Keratinocyte (primary cell): ENCODE measurements at regions not wholly inside any gene's neighbourhood (a gene's known extent, or its start where the extent isn't known, plus 50 kb on each side); places are given as distances from the start of the nearest gene placed in this dataset.

Source experiments
- DNase-seq: peaks from one replicate; pipeline ENCODE4 v3.0.0-alpha.2; 2011; ENCODE audit warnings: low read depth, missing footprints, low spot score
- FAIRE-seq: peaks from 2 replicates; lab custom pipeline; 2011; peaks lifted over from hg19 to GRCh38; lab: Jason Lieb, UNC
- H2AFZ ChIP-seq: 2 replicates; pipeline ENCODE4 v1.6.0; 2012; ENCODE audit warnings: low read length, control low read depth, inconsistent platforms; ENCODE audit not compliant: control insufficient read depth
- H3K27ac ChIP-seq: 2 replicates; pipeline ENCODE4 v1.5.1; 2011; ENCODE audit warnings: low read length; ENCODE audit not compliant: control insufficient read depth, insufficient read depth
- H3K27me3 ChIP-seq: 3 replicates; pipeline ENCODE4 v1.6.0; 2011; ENCODE audit warnings: low read length; ENCODE audit not compliant: control insufficient read depth, insufficient read depth; ENCODE audit errors: extremely low read depth
- H3K36me3 ChIP-seq, 2 experiments: 2 replicates in 1 of 2; 3 replicates in 1 of 2; pipeline ENCODE4 v1.5.1; 2011; ENCODE audit warnings: low read length in 2 of 2, mild to moderate bottlenecking in 1 of 2; ENCODE audit not compliant: control insufficient read depth in 2 of 2, insufficient read depth in 2 of 2; ENCODE audit errors: extremely low read depth in 1 of 2
- H3K4me1 ChIP-seq: 3 replicates; pipeline ENCODE4 v1.5.1; 2011; ENCODE audit warnings: low read length; ENCODE audit not compliant: control insufficient read depth, insufficient read depth; ENCODE audit errors: extremely low read depth
- H3K4me2 ChIP-seq: 3 replicates; pipeline ENCODE4 v1.6.0; 2011; ENCODE audit warnings: low read depth, low read length; ENCODE audit not compliant: control insufficient read depth, insufficient read depth; ENCODE audit errors: extremely low read depth
- H3K4me3 ChIP-seq, 3 experiments: fragments of 200-600 bp in 1 of 3; sonication (generic) in 1 of 3; 2 replicates in 2 of 3; 3 replicates in 1 of 3; pipeline ENCODE4 v1.5.1; 2011 to 2016; ENCODE audit warnings: low read length in 3 of 3, mild to moderate bottlenecking in 3 of 3, control low read depth in 2 of 3, inconsistent platforms in 1 of 3, low read depth in 1 of 3, mixed read lengths in 1 of 3, mixed run types in 1 of 3, moderate library complexity in 1 of 3; ENCODE audit not compliant: control insufficient read depth in 2 of 3, insufficient read depth in 2 of 3; ENCODE audit errors: extremely low read depth in 1 of 3
- H3K79me2 ChIP-seq: 2 replicates; pipeline ENCODE4 v1.6.0; 2012; ENCODE audit warnings: low read length; ENCODE audit not compliant: control insufficient read depth, insufficient read depth
- H3K9ac ChIP-seq: 3 replicates; pipeline ENCODE4 v1.6.0; 2011; ENCODE audit warnings: low read length; ENCODE audit not compliant: control insufficient read depth, insufficient read depth; ENCODE audit errors: extremely low read depth
- H3K9me1 ChIP-seq: 3 replicates; pipeline ENCODE4 v1.6.0; 2011; ENCODE audit warnings: low read length; ENCODE audit not compliant: control insufficient read depth, insufficient read depth; ENCODE audit errors: extremely low read depth
- H3K9me3 ChIP-seq: 2 replicates; pipeline ENCODE4 v1.5.1; 2012; ENCODE audit warnings: low read depth, low read length; ENCODE audit not compliant: control insufficient read depth
- H4K20me1 ChIP-seq: 3 replicates; pipeline ENCODE4 v1.6.0; 2011; ENCODE audit warnings: low read length; ENCODE audit not compliant: control insufficient read depth, insufficient read depth; ENCODE audit errors: extremely low read depth
- CTCF ChIP-seq, 3 experiments: IDR thresholded peaks in 1 of 3; conservative IDR thresholded peaks in 1 of 3; optimal IDR thresholded peaks in 1 of 3; 2 replicates in 2 of 3; 3 replicates in 1 of 3; pipeline versions ENCODE3 to v1.5.1; 2011; ENCODE audit warnings: low read length in 3 of 3, mild to moderate bottlenecking in 3 of 3, moderate library complexity in 2 of 3, control low read depth in 1 of 3, inconsistent platforms in 1 of 3; ENCODE audit not compliant: insufficient read depth in 2 of 3; ENCODE audit errors: extremely low read depth in 1 of 3
- EZH2 ChIP-seq: IDR thresholded peaks from one replicate; pipeline ENCODE4 v1.6.1; 2012; ENCODE audit warnings: inconsistent platforms, mild to moderate bottlenecking, low read length, moderate library complexity
- dilution Hi-C: fragments of 300-500 bp; cut with MboI; formaldehyde crosslinking; loops from one replicate; pipeline ENCODE4 v1.7.0; 2020; ENCODE audit warnings: low sequenced_read_pairs; ENCODE audit not compliant: extremely low pct_ligation_motif_present

GRCh38 chr13:46484561-46484960 is 68.4 kb upstream of the LRCH1 start:
- no peak overlapping the region for H3K27ac ChIP-seq
- H3K79me2 ChIP-seq = no peaks in the 10 kb centered on the region
- no peak overlapping the region for H3K4me3 ChIP-seq
- FAIRE-seq (no peak), DNase-seq (no peak)
- H2AFZ ChIP-seq = no peak overlapping the region
- H3K9ac ChIP-seq = no peak overlapping the region
- TF ChIP-seq EZH2 = no peak
- TF ChIP-seq CTCF (optimal IDR thresholded peaks at IDR 0.05 in 1 of 3, IDR thresholded peaks at IDR 0.05 in 1 of 3, conservative IDR thresholded peaks at IDR 0.05 in 1 of 3; ENCODE audit: extremely low read depth in 1 of 3, insufficient read depth in 2 of 3, low read length in 3 of 3) = no peak
- H3K36me3 ChIP-seq = no peaks in the 10 kb centered on the region
- H3K9me1 ChIP-seq = no peaks in the 10 kb centered on the region
- H3K9me3 ChIP-seq = peaks cover 2% of the 10 kb centered on the region
- H3K27me3 ChIP-seq = no peaks in the 10 kb centered on the region
- no peaks in the 10 kb centered on the region for H4K20me1 ChIP-seq
- H3K4me1 ChIP-seq = no peaks in the 10 kb centered on the region
- dilution Hi-C loops = no loop called here
- no peak overlapping the region for H3K4me2 ChIP-seq

GRCh38 chr13:46481166-46481565 is 71.8 kb upstream of the LRCH1 start:
- DNase-seq (no peak), FAIRE-seq (no peak)
- no peaks in the 10 kb centered on the region for H3K79me2 ChIP-seq
- no peak overlapping the region for H3K27ac ChIP-seq
- no peak for TF ChIP-seq EZH2
- TF ChIP-seq CTCF (optimal IDR thresholded peaks at IDR 0.05 in 1 of 3, IDR thresholded peaks at IDR 0.05 in 1 of 3, conservative IDR thresholded peaks at IDR 0.05 in 1 of 3; ENCODE audit: extremely low read depth in 1 of 3, insufficient read depth in 2 of 3, low read length in 3 of 3) = no peak
- H2AFZ ChIP-seq = no peak overlapping the region
- H3K4me2 ChIP-seq = no peak overlapping the region
- H3K9me1 ChIP-seq = no peaks in the 10 kb centered on the region
- no peak overlapping the region for H3K4me3 ChIP-seq
- H3K9me3 ChIP-seq = peaks cover 2% of the 10 kb centered on the region
- dilution Hi-C loops = no loop called here
- no peaks in the 10 kb centered on the region for H4K20me1 ChIP-seq
- no peaks in the 10 kb centered on the region for H3K36me3 ChIP-seq
- H3K27me3 ChIP-seq = no peaks in the 10 kb centered on the region
- H3K9ac ChIP-seq = no peak overlapping the region
- H3K4me1 ChIP-seq = no peaks in the 10 kb centered on the region
